HS-5 (cell line): ENCODE measurements at regions not wholly inside any gene's neighbourhood (a gene's known extent, or its start where the extent isn't known, plus 50 kb on each side); places are given as distances from the start of the nearest gene placed in this dataset.

Experiments used
- DNase-seq: peaks from one replicate; pipeline ENCODE4 v3.0.0-alpha.2; 2012; ENCODE audit warnings: low read depth

- DNase-seq: no peak
Observed at GRCh38 chr9:1962588-1963106, 52.5 kb upstream of the SMARCA2 start.

- no peak for DNase-seq
Observed at GRCh38 chr9:1964093-1964492, 51.1 kb upstream of the SMARCA2 start.
